Retina (tissue), 1 donor: ENCODE measurements at regions not wholly inside any gene's neighbourhood (a gene's known extent, or its start where the extent isn't known, plus 50 kb on each side); places are given as distances from the start of the nearest gene placed in this dataset.

Experiments
- DNase-seq: peaks from one replicate; pipeline ENCODE4 v3.0.0-alpha.2; 2016

DNA sequence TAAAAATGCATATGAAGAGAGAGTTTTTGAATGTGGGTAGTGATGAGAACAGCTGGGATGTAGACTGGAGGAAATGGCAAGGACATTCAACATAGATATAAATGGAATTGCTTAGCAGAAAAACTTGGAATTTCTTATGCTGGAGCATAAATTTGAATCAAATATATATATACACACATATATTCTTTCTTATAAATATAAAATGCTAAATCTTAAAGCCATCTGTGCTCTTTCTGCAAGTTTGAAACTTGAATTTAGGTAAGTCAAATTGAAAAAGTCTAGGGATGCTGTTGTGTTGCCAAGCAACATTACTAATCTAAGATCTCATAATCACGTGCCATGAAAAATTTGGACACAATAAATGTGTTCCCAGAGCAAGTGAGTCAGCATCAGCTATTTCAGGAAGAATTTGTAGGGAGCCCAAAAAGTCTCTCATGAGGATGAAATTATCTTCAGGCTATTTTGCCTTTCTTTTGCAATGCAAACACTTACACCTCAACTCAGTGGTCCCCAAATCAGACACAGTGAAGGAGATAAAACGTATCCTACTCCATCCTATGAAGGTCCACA is 58.4 kb upstream of the ALDH1A1 start:
- no peak for DNase-seq

GRCh38 chr9:73009649-73010288 is 56.9 kb upstream of the ALDH1A1 start:
- no peak for DNase-seq

GRCh38 chr9:73007966-73008672 is 55.3 kb upstream of the ALDH1A1 start:
- no peak for DNase-seq

DNA sequence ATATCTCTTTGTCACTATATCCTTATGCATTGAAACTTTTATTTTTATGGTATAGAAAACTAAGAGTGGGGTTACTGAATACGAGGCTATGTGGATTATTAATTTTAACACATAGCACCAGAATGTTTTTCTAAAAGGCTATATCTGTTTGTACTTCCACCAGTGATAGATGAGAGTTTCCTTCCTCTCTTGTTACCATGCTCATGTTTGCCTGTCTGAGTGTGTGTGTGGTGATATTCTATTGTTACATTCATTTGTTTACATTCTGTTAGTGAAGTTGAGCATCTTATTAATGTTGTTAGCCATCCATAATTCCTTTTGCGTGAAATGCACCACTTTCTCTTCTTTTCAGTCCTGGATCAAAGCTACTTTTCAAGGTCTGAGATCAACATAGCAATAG is 54.1 kb upstream of the ALDH1A1 start:
- no peak for DNase-seq
